ENCODE measurements at regions not wholly inside any gene's neighbourhood (a gene's known extent, or its start where the extent isn't known, plus 50 kb on each side); places are given as distances from the start of the nearest gene placed in this dataset.
"Not testable (repeated sequence)": the region's sequence is repeated elsewhere in the genome, so short reads cannot be mapped to it uniquely, and the experiment has no call there.

- H3K36me3 ChIP-seq (ENCODE audit: insufficient read depth, insufficient read length, low read length) = no peaks in the 10 kb centered on the region
- no peaks in the 10 kb centered on the region for H3K27me3 ChIP-seq (ENCODE audit: insufficient read depth, insufficient read length)
- no peak overlapping the region for H3K4me3 ChIP-seq (ENCODE audit: insufficient read length, low read depth)
- H3K4me1 ChIP-seq (ENCODE audit: insufficient read depth, insufficient read length) = no peaks in the 10 kb centered on the region
- H3K9me3 ChIP-seq (ENCODE audit: insufficient read depth, low read length) = no peaks in the 10 kb centered on the region
- TF ChIP-seq YY1 (IDR thresholded peaks at IDR 0.05; ENCODE audit: insufficient read depth, insufficient read length) = no peak
- no peak for TF ChIP-seq SUZ12 (IDR thresholded peaks at IDR 0.05; ENCODE audit: extremely low read depth, insufficient read depth, insufficient read length)
- TF ChIP-seq ZNF274 (IDR thresholded peaks at IDR 0.05; ENCODE audit: low read depth, low read length) = no peak
- DNase-seq (ENCODE audit: low read depth, low spot score) = no peak
- H3K9ac ChIP-seq (ENCODE audit: insufficient read length, low read depth) = no peak overlapping the region
These were observed 1819.8 kb upstream of the C9orf72 start for GRCh38 chr9:29393064-29393463.

GRCh38 chr9:29394855-29395254, 1821.6 kb upstream of the C9orf72 start:
- Histone ChIP-seq H3K27me3 (ENCODE audit: insufficient read depth, insufficient read length) (no peaks in the 10 kb centered on the region), H3K36me3 (ENCODE audit: insufficient read depth, insufficient read length, low read length) (no peaks in the 10 kb centered on the region), H3K9ac (ENCODE audit: insufficient read length, low read depth) (no peak overlapping the region), H3K4me1 (ENCODE audit: insufficient read depth, insufficient read length) (no peaks in the 10 kb centered on the region), H3K4me3 (ENCODE audit: insufficient read length, low read depth) (no peak overlapping the region), H3K9me3 (ENCODE audit: insufficient read depth, low read length) (no peaks in the 10 kb centered on the region)
- TF ChIP-seq SUZ12 (IDR thresholded peaks at IDR 0.05; ENCODE audit: extremely low read depth, insufficient read depth, insufficient read length) (no peak), YY1 (IDR thresholded peaks at IDR 0.05; ENCODE audit: insufficient read depth, insufficient read length) (no peak), ZNF274 (IDR thresholded peaks at IDR 0.05; ENCODE audit: low read depth, low read length) (no peak)
- no peak for DNase-seq (ENCODE audit: low read depth, low spot score)

GRCh38 chr9:29397148-29397547, 1823.9 kb upstream of the C9orf72 start:
- H3K9ac ChIP-seq (ENCODE audit: insufficient read length, low read depth) = no peak overlapping the region
- no peaks in the 10 kb centered on the region for H3K27me3 ChIP-seq (ENCODE audit: insufficient read depth, insufficient read length)
- no peaks in the 10 kb centered on the region for H3K9me3 ChIP-seq (ENCODE audit: insufficient read depth, low read length)
- DNase-seq (ENCODE audit: low read depth, low spot score) = no peak
- TF ChIP-seq SUZ12 (IDR thresholded peaks at IDR 0.05; ENCODE audit: extremely low read depth, insufficient read depth, insufficient read length) = no peak
- TF ChIP-seq YY1 (IDR thresholded peaks at IDR 0.05; ENCODE audit: insufficient read depth, insufficient read length) = no peak
- no peak for TF ChIP-seq ZNF274 (IDR thresholded peaks at IDR 0.05; ENCODE audit: low read depth, low read length)
- no peak overlapping the region for H3K4me3 ChIP-seq (ENCODE audit: insufficient read length, low read depth)
- no peaks in the 10 kb centered on the region for H3K4me1 ChIP-seq (ENCODE audit: insufficient read depth, insufficient read length)
- H3K36me3 ChIP-seq (ENCODE audit: insufficient read depth, insufficient read length, low read length) = no peaks in the 10 kb centered on the region

- Histone ChIP-seq H3K9me3 (ENCODE audit: insufficient read depth, low read length) (no peaks in the 10 kb centered on the region), H3K36me3 (ENCODE audit: insufficient read depth, insufficient read length, low read length) (no peaks in the 10 kb centered on the region), H3K4me1 (ENCODE audit: insufficient read depth, insufficient read length) (no peaks in the 10 kb centered on the region), H3K9ac (ENCODE audit: insufficient read length, low read depth) (no peak overlapping the region), H3K27me3 (ENCODE audit: insufficient read depth, insufficient read length) (no peaks in the 10 kb centered on the region), H3K4me3 (ENCODE audit: insufficient read length, low read depth) (no peak overlapping the region)
- TF ChIP-seq SUZ12 (IDR thresholded peaks at IDR 0.05; ENCODE audit: extremely low read depth, insufficient read depth, insufficient read length) = no peak
- TF ChIP-seq ZNF274 (IDR thresholded peaks at IDR 0.05; ENCODE audit: low read depth, low read length) = no peak
- no peak for TF ChIP-seq YY1 (IDR thresholded peaks at IDR 0.05; ENCODE audit: insufficient read depth, insufficient read length)
- DNase-seq (ENCODE audit: low read depth, low spot score) = no peak
These were observed 1842.9 kb upstream of the C9orf72 start for GRCh38 chr9:29416204-29416603.

GRCh38 chr9:29422438-29422837, 1849.2 kb upstream of the C9orf72 start:
- TF ChIP-seq ZNF274 (IDR thresholded peaks at IDR 0.05; ENCODE audit: low read depth, low read length) (no peak), YY1 (IDR thresholded peaks at IDR 0.05; ENCODE audit: insufficient read depth, insufficient read length) (no peak), SUZ12 (IDR thresholded peaks at IDR 0.05; ENCODE audit: extremely low read depth, insufficient read depth, insufficient read length) (no peak)
- Histone ChIP-seq H3K9ac (ENCODE audit: insufficient read length, low read depth) (no peak overlapping the region), H3K4me1 (ENCODE audit: insufficient read depth, insufficient read length) (no peaks in the 10 kb centered on the region), H3K4me3 (ENCODE audit: insufficient read length, low read depth) (no peak overlapping the region), H3K27me3 (ENCODE audit: insufficient read depth, insufficient read length) (no peaks in the 10 kb centered on the region), H3K36me3 (ENCODE audit: insufficient read depth, insufficient read length, low read length) (no peaks in the 10 kb centered on the region), H3K9me3 (ENCODE audit: insufficient read depth, low read length) (no peaks in the 10 kb centered on the region)
- no peak for DNase-seq (ENCODE audit: low read depth, low spot score)

GRCh38 chr9:29432191-29432590, 1858.9 kb upstream of the C9orf72 start:
- Histone ChIP-seq H3K27me3 (ENCODE audit: insufficient read depth, insufficient read length) (no peaks in the 10 kb centered on the region), H3K9me3 (ENCODE audit: insufficient read depth, low read length) (peaks cover 7% of the 10 kb centered on the region), H3K9ac (ENCODE audit: insufficient read length, low read depth) (no peak overlapping the region), H3K36me3 (ENCODE audit: insufficient read depth, insufficient read length, low read length) (no peaks in the 10 kb centered on the region), H3K4me3 (ENCODE audit: insufficient read length, low read depth) (no peak overlapping the region), H3K4me1 (ENCODE audit: insufficient read depth, insufficient read length) (no peaks in the 10 kb centered on the region)
- no peak for DNase-seq (ENCODE audit: low read depth, low spot score)
- TF ChIP-seq SUZ12 (IDR thresholded peaks at IDR 0.05; ENCODE audit: extremely low read depth, insufficient read depth, insufficient read length) (no peak), ZNF274 (IDR thresholded peaks at IDR 0.05; ENCODE audit: low read depth, low read length) (no peak), YY1 (IDR thresholded peaks at IDR 0.05; ENCODE audit: insufficient read depth, insufficient read length) (no peak)

GRCh38 chr9:29432656-29433055, 1859.4 kb upstream of the C9orf72 start:
- H3K4me3 ChIP-seq (ENCODE audit: insufficient read length, low read depth); H3K36me3 ChIP-seq (ENCODE audit: insufficient read depth, insufficient read length, low read length); H3K9me3 ChIP-seq (ENCODE audit: insufficient read depth, low read length); H3K9ac ChIP-seq (ENCODE audit: insufficient read length, low read depth); DNase-seq (ENCODE audit: low read depth, low spot score); H3K27me3 ChIP-seq (ENCODE audit: insufficient read depth, insufficient read length); H3K4me1 ChIP-seq (ENCODE audit: insufficient read depth, insufficient read length): not testable (repeated sequence)

- Histone ChIP-seq H3K36me3 (ENCODE audit: insufficient read depth, insufficient read length, low read length) (peaks cover 18% of the 10 kb centered on the region), H3K9ac (ENCODE audit: insufficient read length, low read depth) (no peak overlapping the region), H3K9me3 (ENCODE audit: insufficient read depth, low read length) (peaks cover 4% of the 10 kb centered on the region), H3K27me3 (ENCODE audit: insufficient read depth, insufficient read length) (no peaks in the 10 kb centered on the region), H3K4me1 (ENCODE audit: insufficient read depth, insufficient read length) (no peaks in the 10 kb centered on the region), H3K4me3 (ENCODE audit: insufficient read length, low read depth) (no peak overlapping the region)
- TF ChIP-seq YY1 (IDR thresholded peaks at IDR 0.05; ENCODE audit: insufficient read depth, insufficient read length) (no peak), SUZ12 (IDR thresholded peaks at IDR 0.05; ENCODE audit: extremely low read depth, insufficient read depth, insufficient read length) (no peak), ZNF274 (IDR thresholded peaks at IDR 0.05; ENCODE audit: low read depth, low read length) (no peak)
- no peak for DNase-seq (ENCODE audit: low read depth, low spot score)
These were observed 1862.1 kb upstream of the C9orf72 start for GRCh38 chr9:29435368-29435767.

Measured in NT2/D1 (cell line).